IMR-90 (cell line): ENCODE measurements at regions not wholly inside any gene's neighbourhood (a gene's known extent, or its start where the extent isn't known, plus 50 kb on each side); places are given as distances from the start of the nearest gene placed in this dataset.

Source experiments
- ATAC-seq: fragments of 200-7000 bp; cut with Tn5 transposase; 2 replicates; pipeline ENCODE4 v1.9.1; 2020; ENCODE audit warnings: low read depth, mild to moderate bottlenecking, moderate library complexity
- BruUV-seq: library from RNA; stranded (reverse); fragments of 400-500 nt; replicated peaks from 2 replicates; lab custom pipeline; 2021; lab: Mats Ljungman, UMichigan
- CTCF ChIA-PET: fragments of 300-600 bp; formaldehyde crosslinking; extraction: SDS; loops from one replicate; lab custom pipeline; 2021; ENCODE audit warnings: antibody characterized with exemption; lab: Yijun Ruan, JAX
- POLR2A ChIA-PET: fragments of 300-600 bp; sonication (Branson Sonifier 250); formaldehyde crosslinking; loops from one replicate; lab custom pipeline; 2022; ENCODE audit warnings: antibody characterized with exemption; ENCODE audit not compliant: unreplicated experiment; lab: Charles Lee
- DNase-seq: peaks from one replicate; pipeline ENCODE4 v3.0.0; 2013
- H2AFZ ChIP-seq: replicated peaks from 2 replicates; pipeline ENCODE3; 2013; ENCODE audit warnings: low read length, mild to moderate bottlenecking; ENCODE audit not compliant: poor library complexity
- H2AK5ac ChIP-seq: 2 replicates; pipeline ENCODE4 v1.6.1; 2013; ENCODE audit warnings: low read depth, low read length, inconsistent platforms
- H2AK9ac ChIP-seq: replicated peaks from 2 replicates; pipeline ENCODE3; 2013; ENCODE audit warnings: mild to moderate bottlenecking, low read depth, low read length, moderate library complexity; ENCODE audit not compliant: poor library complexity
- H2BK120ac ChIP-seq: 2 replicates; pipeline ENCODE4 v1.6.1; 2013; ENCODE audit warnings: low read depth, low read length, inconsistent platforms
- H2BK15ac ChIP-seq: 3 replicates; pipeline ENCODE4 v1.6.1; 2013; ENCODE audit warnings: low read depth, low read length, inconsistent platforms
- H2BK20ac ChIP-seq: 2 replicates; pipeline ENCODE4 v1.6.1; 2013; ENCODE audit warnings: low read depth, mild to moderate bottlenecking, inconsistent platforms, low read length, moderate library complexity
- H2BK5ac ChIP-seq: 2 replicates; pipeline ENCODE4 v1.6.1; 2013; ENCODE audit warnings: mild to moderate bottlenecking, low read depth, low read length, inconsistent platforms; ENCODE audit not compliant: poor library complexity, severe bottlenecking
- H3K14ac ChIP-seq: replicated peaks from 2 replicates; pipeline ENCODE4 v1.6.1; 2013; ENCODE audit warnings: low read depth, low read length, inconsistent platforms
- H3K18ac ChIP-seq: 2 replicates; pipeline ENCODE4 v1.6.1; 2013; ENCODE audit warnings: low read depth, low read length, control low read depth
- H3K23ac ChIP-seq: 2 replicates; pipeline ENCODE4 v1.6.1; 2013; ENCODE audit warnings: low read depth, low read length, inconsistent platforms
- H3K27ac ChIP-seq: 2 replicates; pipeline ENCODE4 v1.5.1; 2013; ENCODE audit warnings: mild to moderate bottlenecking, control low read depth, low read length; ENCODE audit not compliant: insufficient read depth
- H3K27me3 ChIP-seq: 2 replicates; pipeline ENCODE4 v1.6.1; 2013; ENCODE audit warnings: low read length; ENCODE audit not compliant: control insufficient read depth, insufficient read depth
- H3K36me3 ChIP-seq: 2 replicates; pipeline ENCODE4 v1.6.1; 2013; ENCODE audit warnings: low read length, mixed read lengths; ENCODE audit not compliant: control insufficient read depth, insufficient read depth
- H3K4ac ChIP-seq: 2 replicates; pipeline ENCODE4 v1.6.1; 2013; ENCODE audit warnings: low read depth, low read length, inconsistent platforms
- H3K4me1 ChIP-seq: 2 replicates; pipeline ENCODE4 v1.6.1; 2013; ENCODE audit warnings: low read length, mixed read lengths; ENCODE audit not compliant: control insufficient read depth, insufficient read depth
- H3K4me2 ChIP-seq: 2 replicates; pipeline ENCODE4 v1.6.1; 2013; ENCODE audit warnings: low read depth, mild to moderate bottlenecking, control low read depth, low read length, moderate library complexity
- H3K4me3 ChIP-seq: 2 replicates; pipeline ENCODE4 v1.5.1; 2013; ENCODE audit warnings: low read depth, mild to moderate bottlenecking, control low read depth, low read length, moderate library complexity; ENCODE audit not compliant: insufficient read depth
- H3K56ac ChIP-seq: 2 replicates; pipeline ENCODE4 v1.6.1; 2013; ENCODE audit warnings: low read length, inconsistent platforms; ENCODE audit not compliant: insufficient read depth; ENCODE audit errors: extremely low read depth
- H3K79me1 ChIP-seq, 2 experiments: 2 replicates each; pipeline ENCODE4 v1.6.1; 2013; ENCODE audit warnings: low read length in 2 of 2, inconsistent platforms in 1 of 2, low read depth in 1 of 2
- H3K9ac ChIP-seq: 2 replicates; pipeline ENCODE4 v1.6.1; 2013; ENCODE audit warnings: low read depth, low read length, control low read depth
- H3K9me1 ChIP-seq: 2 replicates; pipeline ENCODE4 v1.6.1; 2013; ENCODE audit warnings: low read length, inconsistent platforms; ENCODE audit not compliant: insufficient read depth
- H3K9me3 ChIP-seq: 2 replicates; pipeline ENCODE4 v1.6.1; 2013; ENCODE audit warnings: low read length; ENCODE audit not compliant: control insufficient read depth, insufficient read depth
- H4K20me1 ChIP-seq: 2 replicates; pipeline ENCODE4 v1.6.1; 2013; ENCODE audit warnings: low read length, inconsistent platforms; ENCODE audit not compliant: insufficient read depth
- H4K5ac ChIP-seq: 2 replicates; pipeline ENCODE4 v1.6.1; 2013; ENCODE audit warnings: mild to moderate bottlenecking, low read depth, low read length, control low read depth
- H4K8ac ChIP-seq, 2 experiments: 2 replicates each; pipeline ENCODE4 v1.6.1; 2013; ENCODE audit warnings: low read depth in 2 of 2, low read length in 2 of 2, control low read depth in 1 of 2, inconsistent platforms in 1 of 2
- H4K91ac ChIP-seq: 2 replicates; pipeline ENCODE4 v1.6.1; 2013; ENCODE audit warnings: low read depth, low read length, inconsistent platforms; ENCODE audit not compliant: insufficient read depth
- CEBPB ChIP-seq: IDR thresholded peaks from 2 replicates; pipeline ENCODE4 v1.6.1; 2012; ENCODE audit warnings: low read depth, low read length, improper control_type of control experiment
- CHD1 ChIP-seq: IDR thresholded peaks from 2 replicates; pipeline ENCODE4 v1.6.1; 2012; ENCODE audit warnings: low read depth, low read length, improper control_type of control experiment
- CTCF ChIP-seq: conservative IDR thresholded peaks from 2 replicates; pipeline ENCODE4 v1.5.1; 2012; ENCODE audit warnings: mild to moderate bottlenecking, low read depth, low read length, improper control_type of control experiment
- ELK1 ChIP-seq: fragments of 150-350 bp; IDR thresholded peaks from 2 replicates; pipeline ENCODE4 v1.6.1; 2016; ENCODE audit warnings: low read depth, mild to moderate bottlenecking, low read length, moderate library complexity, borderline replicate concordance
- FOS ChIP-seq: fragments of 150-350 bp; IDR thresholded peaks from 2 replicates; pipeline ENCODE4 v1.6.1; 2016; ENCODE audit warnings: low read depth, low read length
- NFE2L2 ChIP-seq: fragments of 150-350 bp; IDR thresholded peaks from 2 replicates; pipeline ENCODE4 v1.6.1; 2016; ENCODE audit warnings: low read depth, mild to moderate bottlenecking, low read length
- POLR2A ChIP-seq: IDR thresholded peaks from 2 replicates; pipeline ENCODE4 v1.6.1; 2012; ENCODE audit warnings: mild to moderate bottlenecking, low read depth, low read length
- SMC3 ChIP-seq: fragments of 150-350 bp; IDR thresholded peaks from 2 replicates; pipeline ENCODE4 v1.6.1; 2016; ENCODE audit warnings: low read depth, mild to moderate bottlenecking, antibody characterized with exemption, low read length, moderate library complexity
- WGBS, 2 experiments: methylation state at CpG; one replicate each; pipeline versions ENCODE4 v1.1.5 to v1.1.7; 2013; ENCODE audit warnings: missing lambda C conversion rate in 2 of 2; ENCODE audit not compliant: insufficient read length in 1 of 2; ENCODE audit errors: extremely low coverage in 2 of 2; 5-methylcytosine and 5-hydroxymethylcytosine counted together
- dilution Hi-C: fragments of 300-500 bp; cut with HindIII; formaldehyde crosslinking; loops from one replicate; pipeline ENCODE4 v1.14.3; 2018; ENCODE audit warnings: low sequenced_read_pairs; ENCODE audit not compliant: unreplicated experiment
- in situ Hi-C: fragments of 300-500 bp; cut with MboI; formaldehyde crosslinking; loops from 3 replicates; pipeline ENCODE4 v1.14.3; 2019; ENCODE audit warnings: low sequenced_read_pairs, inconsistent platforms, mixed read lengths
- intact Hi-C: fragments of 100-400 bp; cut with micrococcal nuclease; formaldehyde crosslinking; loops from 2 replicates; pipeline ENCODE4 v1.10.0; 2022

DNA sequence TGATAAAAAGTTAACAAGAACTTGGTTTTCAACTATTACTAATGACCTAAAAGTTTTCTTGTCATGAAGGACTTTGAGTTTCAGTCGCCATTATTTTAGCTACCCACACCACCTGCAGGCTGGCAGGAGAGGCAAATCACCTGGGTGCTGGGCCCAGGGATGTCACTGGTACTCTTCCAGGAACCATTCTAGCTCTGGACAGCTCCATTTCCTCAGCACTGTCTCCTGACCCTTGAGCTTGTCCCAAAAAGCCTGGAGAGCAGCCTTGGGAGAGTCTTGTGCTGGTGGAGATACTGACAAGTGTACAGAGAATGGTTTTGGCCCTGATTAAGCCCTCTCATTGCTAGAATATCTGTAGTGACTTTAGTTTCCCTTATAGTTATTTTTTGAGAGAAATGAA is 1924.1 kb upstream of the WWC1 start:
- BruUV-seq, result no TSS peak
- WGBS, 2 experiments, result no CpG with 5 or more reads among the region's 1 CpG
- CTCF ChIA-PET, result no interaction called here

More for the DNA sequence above, 1924.1 kb upstream of the WWC1 start:
- H2AK9ac ChIP-seq, result no peak overlapping the region
- H2AK5ac ChIP-seq, result no peak overlapping the region
- no peak overlapping the region for H3K9ac ChIP-seq
- H2BK5ac ChIP-seq, result no peak overlapping the region
- H3K36me3 ChIP-seq, result no peaks in the 10 kb centered on the region
- no peak overlapping the region for H2AFZ ChIP-seq
- no peak for DNase-seq
- intact Hi-C loops, result no loop called here
- no peak overlapping the region for H2BK120ac ChIP-seq
- no peaks in the 10 kb centered on the region for H3K27me3 ChIP-seq
- H3K4me3 ChIP-seq, result no peak overlapping the region
- no peak overlapping the region for H2BK15ac ChIP-seq
- H4K91ac ChIP-seq, result no peak overlapping the region
- ATAC-seq, result no peak
- no peaks in the 10 kb centered on the region for H4K20me1 ChIP-seq
- no peak overlapping the region for H3K4me2 ChIP-seq
- H2BK20ac ChIP-seq, result no peak overlapping the region
- H3K9me1 ChIP-seq, result no peaks in the 10 kb centered on the region
- in situ Hi-C loops, result no loop called here
- POLR2A ChIA-PET, result no interaction called here
- H4K5ac ChIP-seq, result no peak overlapping the region
- H3K4ac ChIP-seq, result no peak overlapping the region
- no peak overlapping the region for H3K18ac ChIP-seq
- no peak overlapping the region for H4K8ac ChIP-seq
- TF ChIP-seq POLR2A, result no peak
- TF ChIP-seq CTCF, result no peak
- no peak for TF ChIP-seq CEBPB
- TF ChIP-seq FOS, result no peak
- TF ChIP-seq NFE2L2, result no peak
- no peak for TF ChIP-seq ELK1
- TF ChIP-seq SMC3, result no peak
- TF ChIP-seq CHD1, result no peak
- no peak overlapping the region for H3K56ac ChIP-seq
- H3K14ac ChIP-seq, result no peak overlapping the region
- H3K27ac ChIP-seq, result no peak overlapping the region
- dilution Hi-C loops, result no loop called here
- no peaks in the 10 kb centered on the region for H3K4me1 ChIP-seq
- no peak overlapping the region for H3K23ac ChIP-seq
- H3K79me1 ChIP-seq, result no peaks in the 10 kb centered on the region
- peaks cover 12% of the 10 kb centered on the region; the same call in 1 of the 2 replicates for H3K9me3 ChIP-seq
